AG10803 (cell line): ENCODE measurements at regions not wholly inside any gene's neighbourhood (a gene's known extent, or its start where the extent isn't known, plus 50 kb on each side); places are given as distances from the start of the nearest gene placed in this dataset.
A peak's percentile ranks its signal among the peaks of the same experiment; 100 is the strongest.

Experiments used
- DNase-seq: peaks from one replicate; pipeline ENCODE4 v3.0.0; 2010; ENCODE audit warnings: low read depth
- H3K4me3 ChIP-seq: 2 replicates; pipeline ENCODE4 v1.5.1; 2011; ENCODE audit warnings: mild to moderate bottlenecking, low read length, control low read depth
- TF ChIP-seq, protein P1 (sequence below): conservative IDR thresholded peaks from 2 replicates; pipeline ENCODE4 v1.5.1; 2011; ENCODE audit warnings: mild to moderate bottlenecking, low read length, control low read depth, inconsistent platforms

DNA sequence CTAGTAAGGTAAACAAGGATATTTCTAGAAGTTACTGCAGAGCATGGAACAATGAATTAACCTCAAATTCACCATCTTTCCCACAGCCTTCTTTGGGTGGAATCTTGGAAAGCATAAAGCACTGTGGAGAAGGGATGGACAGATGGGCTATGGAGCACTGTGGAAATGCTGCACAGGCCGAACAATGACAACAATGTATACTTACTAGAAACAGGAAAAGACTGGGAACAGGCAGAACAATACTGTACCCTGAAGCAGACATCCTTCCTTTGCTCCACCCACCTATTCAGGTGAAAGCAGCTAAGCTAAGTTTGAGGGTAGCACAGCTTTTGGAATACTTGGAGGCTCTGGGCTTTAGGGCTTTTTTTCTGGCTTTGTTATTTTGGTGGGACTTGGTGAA, 250.6 kb upstream of the KLF8 start:
- DNase-seq = no peak
- H3K4me3 ChIP-seq = no peak overlapping the region
- TF ChIP-seq, protein P1, sequence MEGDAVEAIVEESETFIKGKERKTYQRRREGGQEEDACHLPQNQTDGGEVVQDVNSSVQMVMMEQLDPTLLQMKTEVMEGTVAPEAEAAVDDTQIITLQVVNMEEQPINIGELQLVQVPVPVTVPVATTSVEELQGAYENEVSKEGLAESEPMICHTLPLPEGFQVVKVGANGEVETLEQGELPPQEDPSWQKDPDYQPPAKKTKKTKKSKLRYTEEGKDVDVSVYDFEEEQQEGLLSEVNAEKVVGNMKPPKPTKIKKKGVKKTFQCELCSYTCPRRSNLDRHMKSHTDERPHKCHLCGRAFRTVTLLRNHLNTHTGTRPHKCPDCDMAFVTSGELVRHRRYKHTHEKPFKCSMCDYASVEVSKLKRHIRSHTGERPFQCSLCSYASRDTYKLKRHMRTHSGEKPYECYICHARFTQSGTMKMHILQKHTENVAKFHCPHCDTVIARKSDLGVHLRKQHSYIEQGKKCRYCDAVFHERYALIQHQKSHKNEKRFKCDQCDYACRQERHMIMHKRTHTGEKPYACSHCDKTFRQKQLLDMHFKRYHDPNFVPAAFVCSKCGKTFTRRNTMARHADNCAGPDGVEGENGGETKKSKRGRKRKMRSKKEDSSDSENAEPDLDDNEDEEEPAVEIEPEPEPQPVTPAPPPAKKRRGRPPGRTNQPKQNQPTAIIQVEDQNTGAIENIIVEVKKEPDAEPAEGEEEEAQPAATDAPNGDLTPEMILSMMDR = no peak

DNA sequence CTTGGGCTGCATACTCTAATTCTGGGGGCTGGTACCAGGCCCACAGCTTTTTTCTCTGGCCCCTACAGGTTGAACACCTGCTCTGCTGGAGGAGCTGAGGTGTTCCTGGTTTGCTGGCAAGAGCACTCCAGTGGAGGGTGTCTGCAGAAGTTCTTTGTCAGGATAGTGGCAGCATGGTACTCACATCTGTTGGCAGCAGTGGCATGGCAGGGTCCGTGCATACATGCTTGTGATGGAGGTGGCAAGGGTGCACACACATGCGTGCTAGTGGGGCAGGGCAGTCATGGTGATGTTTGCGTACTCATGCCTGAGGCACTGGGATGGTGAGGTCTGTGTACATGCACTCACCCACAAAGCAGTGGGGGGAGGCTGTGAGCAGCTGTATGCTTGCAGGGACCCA, 235.5 kb upstream of the KLF8 start:
- DNase-seq = no peak
- TF ChIP-seq, protein P1 = no peak
- no peak overlapping the region for H3K4me3 ChIP-seq

DNA sequence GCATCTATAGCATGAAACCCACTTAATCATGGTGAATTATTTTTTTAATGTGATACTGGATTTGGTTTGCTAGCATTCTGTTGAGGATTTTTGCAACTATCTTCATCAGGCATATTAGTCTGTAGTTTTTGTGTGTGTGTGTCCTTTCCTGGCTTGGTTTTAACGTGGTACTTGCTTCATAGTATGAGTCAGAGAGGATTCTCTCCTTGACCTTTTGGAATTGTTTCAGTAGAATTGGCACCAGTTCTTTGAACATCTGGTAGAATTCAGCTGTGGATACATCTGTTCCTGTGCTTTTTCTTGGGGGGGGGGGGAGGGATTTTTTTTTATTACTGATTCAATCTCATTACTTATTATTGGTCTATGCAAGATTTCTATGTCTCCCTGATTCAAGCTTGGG, 232.0 kb upstream of the KLF8 start:
- peak; percentile 36 for DNase-seq
- TF ChIP-seq, protein P1 = no peak
- H3K4me3 ChIP-seq = no peak overlapping the region

DNA sequence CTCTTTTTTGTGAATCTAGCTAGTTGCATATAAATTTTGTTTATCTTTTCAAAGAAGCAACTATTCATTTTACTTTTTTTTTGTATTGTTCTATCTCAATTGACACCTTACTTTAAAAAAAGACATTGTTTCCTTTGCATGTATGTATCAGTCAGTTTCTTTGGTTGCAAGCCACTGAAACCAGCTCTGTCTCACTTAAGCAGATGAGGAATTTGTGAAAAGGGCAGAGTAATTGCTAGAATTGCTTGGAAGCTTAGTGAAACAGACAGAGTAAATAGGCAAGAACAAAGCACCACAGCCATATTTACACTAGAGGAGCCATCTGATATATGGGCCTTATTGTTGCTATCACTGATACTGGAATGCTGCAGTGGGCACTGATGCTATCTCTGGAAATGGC, 231.4 kb upstream of the KLF8 start:
- TF ChIP-seq, protein P1 = no peak
- no peak overlapping the region for H3K4me3 ChIP-seq
- no peak for DNase-seq

DNA sequence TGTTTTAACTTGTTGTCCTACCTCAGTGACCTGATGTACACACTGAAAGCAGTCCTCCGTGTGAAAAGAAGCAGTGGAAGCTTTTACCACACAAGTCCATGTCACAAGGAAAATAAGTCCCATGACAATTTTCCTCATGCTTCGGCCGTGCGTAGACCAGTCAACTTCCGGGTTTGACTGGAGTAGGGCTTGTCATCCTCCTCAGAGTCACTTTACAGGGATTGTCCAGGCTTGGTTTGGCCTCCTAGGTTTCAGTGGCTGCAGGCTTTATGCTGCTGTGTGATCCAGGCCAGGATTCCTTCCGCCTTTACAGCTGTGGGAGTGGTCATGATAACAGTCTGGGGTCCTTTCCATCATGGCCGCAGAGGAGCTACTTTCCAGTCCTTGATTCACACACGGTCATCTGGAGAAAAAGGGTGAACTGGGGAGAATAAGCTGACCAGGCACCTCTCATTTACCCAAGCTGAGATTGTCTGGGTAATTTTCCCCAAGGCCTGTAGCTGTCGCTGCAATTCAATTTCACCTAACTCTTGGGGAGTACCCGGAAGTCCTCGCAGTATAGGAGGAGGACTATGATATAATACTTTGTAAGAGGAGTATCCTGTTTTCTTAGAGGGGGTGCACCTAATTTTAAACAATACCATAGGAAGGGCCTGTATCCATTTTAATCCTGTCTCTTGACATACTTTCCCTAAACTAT, 206.1 kb upstream of the KLF8 start:
- TF ChIP-seq, protein P1 = no peak
- DNase-seq = no peak
- H3K4me3 ChIP-seq = no peak overlapping the region

DNA sequence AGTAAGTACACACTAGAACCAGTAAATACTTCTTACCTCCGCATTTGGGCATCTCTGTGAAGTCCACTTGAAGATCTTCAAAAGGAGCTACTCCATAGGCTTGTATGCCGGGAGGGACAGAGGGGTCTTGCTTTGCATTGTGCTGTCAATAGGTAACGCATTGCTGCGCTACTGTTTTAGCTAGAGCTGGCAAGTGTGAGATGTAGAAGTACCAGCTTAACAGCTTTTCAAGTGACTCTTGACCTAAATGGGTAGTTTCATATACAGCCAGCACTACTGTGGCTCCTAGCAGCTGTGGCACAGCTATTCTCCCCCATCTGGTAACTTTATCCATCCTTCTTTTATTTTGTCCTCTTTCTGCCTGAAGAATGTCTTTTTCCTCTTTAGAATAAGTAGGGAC, 205.3 kb upstream of the KLF8 start:
- TF ChIP-seq, protein P1 = no peak
- no peak for DNase-seq
- no peak overlapping the region for H3K4me3 ChIP-seq

DNA sequence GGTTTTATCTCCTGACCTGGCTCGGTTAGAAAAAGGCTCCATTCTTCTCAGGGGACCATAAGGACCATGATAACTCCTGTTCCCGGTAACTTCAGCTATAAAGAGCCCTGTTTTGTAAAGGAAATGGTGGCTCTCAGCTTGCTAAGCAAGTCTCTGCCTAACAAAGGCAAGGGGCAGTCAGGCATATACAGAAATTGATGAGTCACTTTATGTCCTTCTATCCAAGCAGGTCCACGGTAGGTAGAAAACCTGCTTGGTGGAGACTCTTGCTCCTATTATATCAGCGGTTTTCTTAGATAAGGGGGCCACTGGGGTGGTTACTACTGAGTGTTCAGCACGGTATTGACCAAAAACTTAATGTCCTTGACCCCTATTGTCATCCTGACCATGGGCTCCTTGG, 203.0 kb upstream of the KLF8 start:
- H3K4me3 ChIP-seq = no peak overlapping the region
- no peak for DNase-seq
- TF ChIP-seq, protein P1 = no peak
